ENCODE measurements at regions not wholly inside any gene's neighbourhood (a gene's known extent, or its start where the extent isn't known, plus 50 kb on each side); places are given as distances from the start of the nearest gene placed in this dataset.

DNA sequence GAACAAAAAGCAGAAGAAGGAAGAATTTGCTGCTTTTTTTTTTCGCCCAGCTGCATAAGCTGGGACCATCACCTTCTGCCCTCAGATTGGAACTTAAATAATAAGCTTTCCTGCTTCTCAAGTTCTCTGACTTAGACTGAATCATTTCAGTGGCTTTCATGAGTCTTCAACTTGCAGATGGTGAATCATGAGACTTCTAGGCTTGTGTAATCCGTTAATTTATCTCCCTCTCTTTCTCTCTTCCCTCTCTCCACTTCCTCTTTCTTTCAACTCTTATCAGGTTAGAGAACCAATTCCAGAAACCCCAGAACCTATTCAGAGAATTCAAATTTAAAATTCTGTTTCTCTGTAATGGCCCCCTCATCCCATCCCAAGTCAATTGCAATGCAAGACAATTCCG, 1153.7 kb downstream of the PCDH9 start:
- Histone ChIP-seq H2BK120ac (ENCODE audit: low read depth, low read length) (no peak overlapping the region), H2BK20ac (ENCODE audit: low read depth, low read length) (no peak overlapping the region), H2BK5ac (ENCODE audit: low read depth, low read length, poor library complexity, severe bottlenecking) (no peak overlapping the region), H3K36me3 (ENCODE audit: control insufficient read depth, insufficient read depth, low read length) (no peaks in the 10 kb centered on the region), H2AK5ac (ENCODE audit: low read depth, low read length) (no peak overlapping the region), H4K91ac (ENCODE audit: insufficient read depth, low read depth, low read length) (no peak overlapping the region), H4K5ac (ENCODE audit: low read depth, low read length) (no peak overlapping the region), H3K23ac (ENCODE audit: low read depth, low read length) (no peak overlapping the region), H4K20me1 (ENCODE audit: insufficient read depth, low read length) (no peaks in the 10 kb centered on the region), H3K14ac (replicated peaks; ENCODE audit: low read depth, low read length) (no peak overlapping the region), H3K4me3 (ENCODE audit: insufficient read depth, low read depth, low read length) (no peak overlapping the region), H3K79me1 (ENCODE audit: low read depth in 1 of 2, low read length in 2 of 2) (no peaks in the 10 kb centered on the region), H3K4me1 (ENCODE audit: control insufficient read depth, insufficient read depth, low read length) (no peaks in the 10 kb centered on the region), H3K4ac (ENCODE audit: low read depth, low read length) (no peak overlapping the region), H2AFZ (replicated peaks; ENCODE audit: low read length, poor library complexity) (no peak overlapping the region), H3K9me1 (ENCODE audit: insufficient read depth, low read length) (no peaks in the 10 kb centered on the region), H3K9me3 (ENCODE audit: control insufficient read depth, insufficient read depth, low read length) (no peaks in the 10 kb centered on the region), H3K27ac (ENCODE audit: insufficient read depth, low read length) (no peak overlapping the region), H3K56ac (ENCODE audit: extremely low read depth, insufficient read depth, low read length) (no peak overlapping the region), H3K27me3 (ENCODE audit: control insufficient read depth, insufficient read depth, low read length) (no peaks in the 10 kb centered on the region), H3K9ac (ENCODE audit: low read depth, low read length) (no peak overlapping the region), H3K18ac (ENCODE audit: low read depth, low read length) (no peak overlapping the region), H2BK15ac (ENCODE audit: low read depth, low read length) (no peak overlapping the region), H3K4me2 (ENCODE audit: low read depth, low read length) (no peak overlapping the region), H2AK9ac (replicated peaks; ENCODE audit: low read depth, low read length, poor library complexity) (no peak overlapping the region), H4K8ac (ENCODE audit: low read depth in 2 of 2, low read length in 2 of 2) (no peak overlapping the region)
- no peak for ATAC-seq (ENCODE audit: low read depth)
- in situ Hi-C loops (cut with MboI; ENCODE audit: low sequenced_read_pairs), result no loop called here
- no TSS peak for BruUV-seq (replicated peaks)
- ChIA-PET POLR2A (ENCODE audit: unreplicated experiment) (no interaction called here), CTCF (no interaction called here)
- TF ChIP-seq MAZ (IDR thresholded peaks at IDR 0.05; ENCODE audit: borderline replicate concordance, low read depth, low read length) (no peak), CHD1 (IDR thresholded peaks at IDR 0.05; ENCODE audit: low read depth, low read length) (no peak), POLR2A (IDR thresholded peaks at IDR 0.05; ENCODE audit: low read depth, low read length) (no peak), CEBPB (IDR thresholded peaks at IDR 0.05; ENCODE audit: low read depth, low read length) (peak; percentile 51)
- TF ChIP-seq, protein P1, sequence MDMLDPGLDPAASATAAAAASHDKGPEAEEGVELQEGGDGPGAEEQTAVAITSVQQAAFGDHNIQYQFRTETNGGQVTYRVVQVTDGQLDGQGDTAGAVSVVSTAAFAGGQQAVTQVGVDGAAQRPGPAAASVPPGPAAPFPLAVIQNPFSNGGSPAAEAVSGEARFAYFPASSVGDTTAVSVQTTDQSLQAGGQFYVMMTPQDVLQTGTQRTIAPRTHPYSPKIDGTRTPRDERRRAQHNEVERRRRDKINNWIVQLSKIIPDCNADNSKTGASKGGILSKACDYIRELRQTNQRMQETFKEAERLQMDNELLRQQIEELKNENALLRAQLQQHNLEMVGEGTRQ (IDR thresholded peaks at IDR 0.05; ENCODE audit: low read depth, low read length), result no peak
- TF ChIP-seq, protein P2, sequence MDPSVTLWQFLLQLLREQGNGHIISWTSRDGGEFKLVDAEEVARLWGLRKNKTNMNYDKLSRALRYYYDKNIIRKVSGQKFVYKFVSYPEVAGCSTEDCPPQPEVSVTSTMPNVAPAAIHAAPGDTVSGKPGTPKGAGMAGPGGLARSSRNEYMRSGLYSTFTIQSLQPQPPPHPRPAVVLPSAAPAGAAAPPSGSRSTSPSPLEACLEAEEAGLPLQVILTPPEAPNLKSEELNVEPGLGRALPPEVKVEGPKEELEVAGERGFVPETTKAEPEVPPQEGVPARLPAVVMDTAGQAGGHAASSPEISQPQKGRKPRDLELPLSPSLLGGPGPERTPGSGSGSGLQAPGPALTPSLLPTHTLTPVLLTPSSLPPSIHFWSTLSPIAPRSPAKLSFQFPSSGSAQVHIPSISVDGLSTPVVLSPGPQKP (IDR thresholded peaks at IDR 0.05; ENCODE audit: borderline replicate concordance, low read depth, low read length), result no peak
- intact Hi-C loops (cut with micrococcal nuclease), result no loop called here
- WGBS, 2 experiments (ENCODE audit: extremely low coverage in 2 of 2, insufficient read length in 1 of 2), result 83% methylated on average over 1 of the region's 3 CpGs; no CpG with 5 or more reads in 1 of the 2 experiments
- DNase-seq, result peak; percentile 84
- dilution Hi-C loops (cut with HindIII; ENCODE audit: low sequenced_read_pairs, unreplicated experiment), result no loop called here
